ENCODE measurements at regions not wholly inside any gene's neighbourhood (a gene's known extent, or its start where the extent isn't known, plus 50 kb on each side); places are given as distances from the start of the nearest gene placed in this dataset.

GRCh38 chr11:13126430-13126829 lies 117.3 kb downstream of the RASSF10 start:
- peaks cover 2% of the 10 kb centered on the region for H3K4me1 Mint-ChIP-seq
- peaks cover 40% of the 10 kb centered on the region for H3K9me3 Mint-ChIP-seq
- no peak overlapping the region for H3K27ac Mint-ChIP-seq
- no peak overlapping the region for H3K4me3 Mint-ChIP-seq
- no peak for DNase-seq (ENCODE audit: low spot score in 2 of 2, unreplicated experiment in 2 of 2)
- no peak for TF ChIP-seq CTCF (IDR thresholded peaks at IDR 0.05; ENCODE audit: unreplicated experiment)
- no peaks in the 10 kb centered on the region for H3K27me3 Mint-ChIP-seq (ENCODE audit: low read depth)
- peaks cover 1% of the 10 kb centered on the region for H3K36me3 Mint-ChIP-seq

- H3K9me3 Mint-ChIP-seq, result peaks cover 45% of the 10 kb centered on the region
- H3K27me3 Mint-ChIP-seq (ENCODE audit: low read depth), result no peaks in the 10 kb centered on the region
- TF ChIP-seq CTCF (IDR thresholded peaks at IDR 0.05; ENCODE audit: unreplicated experiment), result no peak
- H3K36me3 Mint-ChIP-seq, result peaks cover 1% of the 10 kb centered on the region
- no peak overlapping the region for H3K27ac Mint-ChIP-seq
- DNase-seq (ENCODE audit: low spot score in 2 of 2, unreplicated experiment in 2 of 2), result no peak
- peaks cover 2% of the 10 kb centered on the region for H3K4me1 Mint-ChIP-seq
- H3K4me3 Mint-ChIP-seq, result no peak overlapping the region
Measured at GRCh38 chr11:13127161-13127560, 118.0 kb downstream of the RASSF10 start.

- no peak for DNase-seq (ENCODE audit: low spot score in 2 of 2, unreplicated experiment in 2 of 2)
- Mint-ChIP-seq H3K9me3 (peaks cover 35% of the 10 kb centered on the region), H3K27ac (no peak overlapping the region), H3K27me3 (ENCODE audit: low read depth) (no peaks in the 10 kb centered on the region), H3K36me3 (no peaks in the 10 kb centered on the region), H3K4me1 (peaks cover 2% of the 10 kb centered on the region), H3K4me3 (no peak overlapping the region)
- TF ChIP-seq CTCF (IDR thresholded peaks at IDR 0.05; ENCODE audit: unreplicated experiment), result no peak
Measured at GRCh38 chr11:13128354-13128753, 119.2 kb downstream of the RASSF10 start.

- no peaks in the 10 kb centered on the region for H3K36me3 Mint-ChIP-seq
- DNase-seq (ENCODE audit: low spot score in 2 of 2, unreplicated experiment in 2 of 2), result no peak
- no peaks in the 10 kb centered on the region for H3K27me3 Mint-ChIP-seq (ENCODE audit: low read depth)
- H3K4me3 Mint-ChIP-seq, result no peak overlapping the region
- peaks cover 13% of the 10 kb centered on the region for H3K4me1 Mint-ChIP-seq
- TF ChIP-seq CTCF (IDR thresholded peaks at IDR 0.05; ENCODE audit: unreplicated experiment), result no peak
- no peak overlapping the region for H3K27ac Mint-ChIP-seq
- peaks cover 22% of the 10 kb centered on the region for H3K9me3 Mint-ChIP-seq
Measured at GRCh38 chr11:13134066-13134465, 125.0 kb downstream of the RASSF10 start.

GRCh38 chr11:13134886-13135285 lies 125.8 kb downstream of the RASSF10 start:
- H3K4me1 Mint-ChIP-seq, result peaks cover 13% of the 10 kb centered on the region
- peaks cover 18% of the 10 kb centered on the region for H3K9me3 Mint-ChIP-seq
- no peak overlapping the region for H3K27ac Mint-ChIP-seq
- no peaks in the 10 kb centered on the region for H3K36me3 Mint-ChIP-seq
- no peaks in the 10 kb centered on the region for H3K27me3 Mint-ChIP-seq (ENCODE audit: low read depth)
- H3K4me3 Mint-ChIP-seq, result no peak overlapping the region
- no peak for TF ChIP-seq CTCF (IDR thresholded peaks at IDR 0.05; ENCODE audit: unreplicated experiment)
- DNase-seq (ENCODE audit: low spot score in 2 of 2, unreplicated experiment in 2 of 2), result no peak

Data from mesothelial cell of epicardium (in vitro differentiated cells).